GM10266 (cell line): ENCODE measurements at regions not wholly inside any gene's neighbourhood (a gene's known extent, or its start where the extent isn't known, plus 50 kb on each side); places are given as distances from the start of the nearest gene placed in this dataset.

Experiments
- DNase-seq: peaks from one replicate; pipeline ENCODE4 v3.0.0; 2012; ENCODE audit errors: extremely low spot score
- TF ChIP-seq, protein P1 (sequence below): IDR thresholded peaks from 2 replicates; pipeline ENCODE4 v1.5.1; 2012; ENCODE audit warnings: mild to moderate bottlenecking, low read depth; ENCODE audit not compliant: control insufficient read depth, insufficient read depth; ENCODE audit errors: missing control alignments

DNA sequence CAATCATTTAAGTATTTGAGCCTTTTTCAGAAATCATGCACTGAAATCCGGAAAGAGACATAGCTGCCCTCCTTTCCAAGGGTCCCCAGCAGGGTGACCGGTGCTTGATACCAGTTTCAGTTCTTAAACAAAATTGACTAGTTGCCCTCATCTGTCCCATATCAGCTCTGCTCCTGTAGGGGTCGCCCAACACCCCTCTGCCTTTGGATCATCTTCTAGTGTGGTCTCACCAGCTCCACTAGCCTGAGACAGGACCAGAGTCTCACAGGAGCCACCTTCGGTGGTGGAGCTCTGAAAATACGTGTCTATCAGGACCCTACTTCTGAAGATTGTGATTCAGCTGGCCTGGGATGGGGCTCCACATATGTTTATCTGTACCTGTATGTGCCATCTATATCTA lies 428.2 kb downstream of the ENC1 start:
- TF ChIP-seq, protein P1, sequence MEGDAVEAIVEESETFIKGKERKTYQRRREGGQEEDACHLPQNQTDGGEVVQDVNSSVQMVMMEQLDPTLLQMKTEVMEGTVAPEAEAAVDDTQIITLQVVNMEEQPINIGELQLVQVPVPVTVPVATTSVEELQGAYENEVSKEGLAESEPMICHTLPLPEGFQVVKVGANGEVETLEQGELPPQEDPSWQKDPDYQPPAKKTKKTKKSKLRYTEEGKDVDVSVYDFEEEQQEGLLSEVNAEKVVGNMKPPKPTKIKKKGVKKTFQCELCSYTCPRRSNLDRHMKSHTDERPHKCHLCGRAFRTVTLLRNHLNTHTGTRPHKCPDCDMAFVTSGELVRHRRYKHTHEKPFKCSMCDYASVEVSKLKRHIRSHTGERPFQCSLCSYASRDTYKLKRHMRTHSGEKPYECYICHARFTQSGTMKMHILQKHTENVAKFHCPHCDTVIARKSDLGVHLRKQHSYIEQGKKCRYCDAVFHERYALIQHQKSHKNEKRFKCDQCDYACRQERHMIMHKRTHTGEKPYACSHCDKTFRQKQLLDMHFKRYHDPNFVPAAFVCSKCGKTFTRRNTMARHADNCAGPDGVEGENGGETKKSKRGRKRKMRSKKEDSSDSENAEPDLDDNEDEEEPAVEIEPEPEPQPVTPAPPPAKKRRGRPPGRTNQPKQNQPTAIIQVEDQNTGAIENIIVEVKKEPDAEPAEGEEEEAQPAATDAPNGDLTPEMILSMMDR, result no peak
- DNase-seq, result no peak

DNA sequence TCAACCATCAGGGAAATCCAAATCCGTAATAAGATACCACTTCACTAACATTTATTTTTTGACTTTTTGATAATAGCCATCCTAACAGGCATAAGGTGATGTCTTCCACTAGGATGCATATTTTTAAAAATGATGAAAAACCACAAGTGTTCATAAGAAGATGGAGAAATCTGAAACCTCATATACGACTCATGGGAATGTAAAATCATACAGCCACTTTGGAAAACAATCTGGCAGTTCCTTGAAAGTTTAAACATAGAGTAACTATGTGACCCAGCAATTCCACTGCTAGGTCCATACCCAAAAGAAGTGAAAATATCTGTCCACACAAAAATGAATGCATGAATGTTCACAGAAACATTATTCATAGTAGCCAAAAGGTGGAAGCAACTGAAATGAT lies 431.0 kb downstream of the ENC1 start:
- DNase-seq, result no peak
- TF ChIP-seq, protein P1, result no peak

DNA sequence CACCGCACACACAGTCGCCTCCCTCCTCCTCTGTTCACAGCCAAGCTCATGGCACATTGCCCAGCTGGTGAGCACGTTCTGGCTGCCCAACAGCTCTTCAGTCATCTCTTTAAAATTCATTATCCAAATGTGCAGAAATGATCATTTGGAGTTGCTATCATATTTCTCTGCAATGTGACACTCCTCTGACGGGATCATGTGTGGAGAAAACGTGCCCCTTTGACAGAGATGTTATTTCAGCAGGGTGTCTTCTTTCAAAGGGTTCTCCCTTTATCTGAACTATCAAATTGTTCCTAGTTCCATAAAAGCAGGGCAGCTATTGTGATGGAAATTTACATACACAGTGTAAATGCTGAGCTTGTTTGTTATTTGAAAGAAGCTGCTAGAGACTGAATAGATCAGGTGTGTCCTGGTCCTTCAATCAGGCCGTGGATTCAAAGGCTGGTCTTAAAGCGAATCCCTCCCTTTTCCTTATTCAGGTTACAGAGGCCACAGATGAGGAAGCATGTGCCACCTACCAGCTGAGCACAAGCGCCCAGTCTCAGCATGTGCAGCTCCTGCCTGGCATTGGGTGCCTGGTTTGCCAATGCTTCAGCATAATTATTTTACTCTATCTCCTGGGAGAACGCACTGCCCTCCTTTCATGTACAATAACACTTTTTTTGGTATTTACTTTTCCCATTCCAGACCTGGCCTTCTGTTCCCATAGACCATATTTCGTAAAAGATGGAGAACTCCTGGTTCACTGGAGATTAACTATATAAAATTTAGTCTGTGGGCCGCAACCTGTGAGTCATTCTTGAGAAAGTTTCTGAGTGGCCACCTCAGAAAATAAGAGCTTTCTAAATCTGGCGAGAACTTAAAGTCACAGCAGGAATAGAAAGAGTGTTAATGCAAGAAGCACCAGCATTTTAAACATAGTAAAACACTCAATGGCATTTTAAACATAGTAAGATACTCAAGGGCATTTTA lies 433.7 kb downstream of the ENC1 start:
- TF ChIP-seq, protein P1, result no peak
- DNase-seq, result no peak

DNA sequence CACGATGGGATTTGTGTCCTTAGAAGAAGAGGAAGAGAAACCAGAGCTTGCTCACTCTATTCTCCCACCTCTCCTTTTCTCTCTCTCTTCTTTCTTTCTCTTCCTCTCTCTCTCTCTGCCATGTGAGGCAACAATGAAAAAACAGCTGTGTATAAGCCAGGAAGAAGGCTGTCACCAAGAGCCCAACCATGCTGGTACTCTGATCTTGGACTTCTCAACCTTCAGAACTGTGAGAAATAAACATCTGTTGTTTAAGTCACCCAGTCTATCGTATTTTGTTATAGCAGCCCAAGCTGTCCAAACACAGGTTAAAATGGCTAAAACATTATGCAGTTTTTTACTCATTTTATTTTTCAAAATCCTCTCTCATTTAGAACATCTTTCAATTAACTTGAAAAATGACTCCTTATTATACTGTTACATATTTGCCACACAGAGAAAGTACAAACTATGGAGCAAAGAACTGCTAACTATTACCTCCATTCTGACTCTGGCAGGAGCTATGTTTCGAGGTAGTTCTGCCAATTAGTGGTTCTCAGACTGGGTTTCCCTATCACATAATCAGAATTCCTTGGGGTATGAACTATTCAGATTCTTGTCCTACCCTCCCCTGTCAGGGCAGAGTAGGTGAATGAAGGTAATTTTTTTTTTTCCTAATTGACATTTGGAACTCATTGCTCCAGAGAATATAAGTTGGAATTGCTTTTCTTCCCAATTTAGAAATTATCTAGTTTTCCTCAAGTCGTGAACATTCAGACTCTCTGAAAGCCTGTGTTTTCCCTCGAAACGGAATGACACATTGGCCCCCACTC lies 434.6 kb downstream of the ENC1 start:
- no peak for DNase-seq
- TF ChIP-seq, protein P1, result no peak

DNA sequence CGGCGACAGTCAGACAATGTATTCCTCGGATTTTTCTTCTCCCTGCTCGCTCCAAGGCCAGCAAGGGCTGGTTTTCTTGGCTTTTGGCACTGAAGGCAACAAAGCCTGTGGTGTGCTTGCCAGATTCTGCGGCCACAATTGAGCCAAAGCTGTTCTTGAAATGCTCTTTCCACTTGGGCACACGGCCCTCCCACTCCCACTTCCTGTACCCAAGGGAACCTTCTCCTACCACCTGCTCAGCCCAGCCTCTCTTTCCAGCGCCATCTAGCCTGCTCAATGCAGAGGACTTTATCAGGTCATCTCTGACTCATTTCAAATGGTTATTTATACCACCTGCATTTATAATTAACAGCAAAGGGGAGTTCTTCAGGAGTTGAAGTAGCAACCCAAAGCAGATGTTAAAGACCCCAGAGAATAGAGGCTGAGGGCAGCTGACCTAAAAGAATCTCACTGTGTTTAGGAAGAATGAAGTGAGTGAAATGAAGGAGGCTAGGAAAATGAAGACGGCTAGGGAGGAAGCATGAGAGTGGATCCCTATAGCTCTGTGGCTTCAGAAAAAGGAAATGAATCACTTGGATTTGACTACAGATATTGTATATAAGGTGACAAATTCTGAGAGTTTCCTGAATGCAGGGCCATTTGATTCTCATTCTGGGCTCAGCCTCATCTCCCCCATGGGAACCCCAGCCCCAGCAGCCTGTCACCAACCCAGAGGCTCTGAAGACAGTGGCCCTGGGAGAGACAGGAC lies 439.0 kb downstream of the ENC1 start:
- DNase-seq, result no peak
- TF ChIP-seq, protein P1, result no peak

DNA sequence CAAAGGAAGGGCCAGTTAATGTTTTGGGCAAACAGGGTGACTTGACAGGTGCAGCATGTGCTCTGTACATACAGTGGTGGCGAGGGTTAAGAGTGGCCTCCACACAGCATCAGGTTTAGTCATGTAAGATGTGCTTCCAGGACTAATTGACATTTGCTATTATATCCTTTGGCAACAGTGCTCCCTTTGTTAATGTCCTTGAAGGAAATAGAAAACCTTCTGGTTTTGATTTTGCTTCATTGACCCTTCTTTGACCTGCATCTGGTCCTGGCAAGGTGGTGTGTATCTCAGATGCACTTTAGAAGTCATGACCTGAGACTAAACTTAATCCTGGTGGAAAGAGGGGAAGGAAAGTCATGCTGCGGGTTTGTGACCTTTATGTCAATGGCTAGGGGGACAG lies 440.0 kb downstream of the ENC1 start:
- TF ChIP-seq, protein P1, result no peak
- DNase-seq, result no peak
